ENCODE measurements at regions not wholly inside any gene's neighbourhood (a gene's known extent, or its start where the extent isn't known, plus 50 kb on each side); places are given as distances from the start of the nearest gene placed in this dataset.

- peak in 1 of 5 experiments; percentile 12 for DNase-seq
Measured at GRCh38 chr18:60664736-60665135, 292.2 kb upstream of the MC4R start.

- DNase-seq = no peak
Measured at GRCh38 chr18:60667016-60667415, 294.4 kb upstream of the MC4R start.

- no peak for DNase-seq
Measured at GRCh38 chr18:60668583-60668982, 296.0 kb upstream of the MC4R start.

GRCh38 chr18:60669938-60670337, 297.4 kb upstream of the MC4R start:
- DNase-seq = no peak

GRCh38 chr18:60671021-60671420, 298.4 kb upstream of the MC4R start:
- DNase-seq = no peak

GRCh38 chr18:60675126-60675525, 302.6 kb upstream of the MC4R start:
- no peak for DNase-seq

GRCh38 chr18:60675801-60676200, 303.2 kb upstream of the MC4R start:
- no peak for DNase-seq

- DNase-seq = no peak
Measured at GRCh38 chr18:60676815-60677214, 304.2 kb upstream of the MC4R start.

- DNase-seq = no peak
Measured at GRCh38 chr18:60684843-60685513, 312.4 kb upstream of the MC4R start.

- DNase-seq = no peak
Measured at GRCh38 chr18:60686142-60686541, 313.6 kb upstream of the MC4R start.

- no peak for DNase-seq
Measured at GRCh38 chr18:60691061-60691460, 318.5 kb upstream of the MC4R start.

- DNase-seq = peak in 1 of 5 experiments; percentile 2
Measured at GRCh38 chr18:60693426-60693825, 320.9 kb upstream of the MC4R start.

- no peak for DNase-seq
Measured at GRCh38 chr18:60698901-60699300, 326.3 kb upstream of the MC4R start.

GRCh38 chr18:60722742-60723141, 350.2 kb upstream of the MC4R start:
- no peak for DNase-seq

GRCh38 chr18:60732143-60732542, 359.6 kb upstream of the MC4R start:
- DNase-seq = no peak

GRCh38 chr18:60739212-60739611, 366.6 kb upstream of the MC4R start:
- DNase-seq = no peak

- no peak for DNase-seq
Measured at GRCh38 chr18:60740313-60740712, 367.7 kb upstream of the MC4R start.

- no peak for DNase-seq
Measured at GRCh38 chr18:60746491-60746890, 373.9 kb upstream of the MC4R start.

GRCh38 chr18:60746919-60747318, 374.3 kb upstream of the MC4R start:
- DNase-seq = no peak

- DNase-seq = no peak
Measured at GRCh38 chr18:60753753-60754152, 381.2 kb upstream of the MC4R start.

- no peak for DNase-seq
Measured at GRCh38 chr18:60754413-60755009, 381.9 kb upstream of the MC4R start.

GRCh38 chr18:60755134-60755533, 382.6 kb upstream of the MC4R start:
- DNase-seq = no peak

GRCh38 chr18:60775978-60776377, 403.4 kb upstream of the MC4R start:
- DNase-seq = no peak

GRCh38 chr18:60784161-60784560, 411.6 kb upstream of the MC4R start:
- DNase-seq = no peak

GRCh38 chr18:60794802-60795201, 422.2 kb upstream of the MC4R start:
- no peak for DNase-seq
